K562 (cell line): ENCODE measurements at regions not wholly inside any gene's neighbourhood (a gene's known extent, or its start where the extent isn't known, plus 50 kb on each side); places are given as distances from the start of the nearest gene placed in this dataset.

Experiments used
- ATAC-seq: fragments of 200-7000 bp; cut with Tn5 transposase; 3 replicates; pipeline ENCODE4 v1.9.1; 2020; ENCODE audit warnings: moderate library complexity
- BruUV-seq: library from RNA; stranded (reverse); fragments of 400-500 nt; replicated peaks from 2 replicates; lab custom pipeline; 2021; lab: Mats Ljungman, UMichigan
- CTCF ChIA-PET: fragments of 300-600 bp; formaldehyde crosslinking; extraction: SDS; loops from one replicate; lab custom pipeline; 2021; ENCODE audit warnings: low intra/inter-chr PET ratio; lab: Yijun Ruan, JAX
- POLR2A ChIA-PET: fragments of 300-600, 350-650 bp; sonication (Branson Sonifier 250); formaldehyde crosslinking; extraction: SDS; loops from one replicate; lab custom pipeline; 2021; ENCODE audit warnings: antibody characterized with exemption, inconsistent platforms; lab: Yijun Ruan, JAX
- DNase-seq, 4 experiments: peaks; one replicate each; pipeline versions ENCODE4 v3.0.0 to v3.0.0-alpha.2; 2011 to 2018; ENCODE audit warnings: low spot score in 3 of 4, mixed read lengths in 3 of 4; ENCODE audit errors: extremely low read depth in 1 of 4
- FAIRE-seq: peaks from 2 replicates; lab custom pipeline; 2011; peaks lifted over from hg19 to GRCh38; lab: Jason Lieb, UNC
- H2AFZ ChIP-seq: 2 replicates; pipeline ENCODE4 v1.6.0; 2011; ENCODE audit warnings: low read depth, low read length, control low read depth, inconsistent platforms
- H3K27ac ChIP-seq: fragments of 200-600 bp; 3 replicates; pipeline ENCODE4 v1.8.0; 2011; ENCODE audit warnings: low read depth, mild to moderate bottlenecking, control low read depth, inconsistent platforms, low read length, moderate library complexity, mixed read lengths; ENCODE audit errors: extremely low read depth
- H3K27me3 ChIP-seq, 2 experiments: fragments of 300-600 bp in 1 of 2; 2 replicates in 1 of 2; 3 replicates in 1 of 2; pipeline versions ENCODE4 v1.6.0 to v1.8.0; 2011; ENCODE audit warnings: inconsistent platforms in 2 of 2, low read length in 2 of 2, mild to moderate bottlenecking in 1 of 2, mixed read lengths in 1 of 2, moderate library complexity in 1 of 2; ENCODE audit not compliant: control insufficient read depth in 2 of 2, insufficient read depth in 2 of 2
- H3K36me3 ChIP-seq: fragments of 300-600 bp; 3 replicates; pipeline ENCODE4 v1.8.0; 2011; ENCODE audit warnings: mild to moderate bottlenecking, low read length, inconsistent platforms; ENCODE audit not compliant: control insufficient read depth, insufficient read depth
- H3K4me1 ChIP-seq, 2 experiments: fragments of 200-600 bp in 1 of 2; replicated peaks in 1 of 2; 2 replicates in 1 of 2; 3 replicates in 1 of 2; pipeline versions ENCODE4 v1.5.1 to v1.8.0; 2011; ENCODE audit warnings: inconsistent platforms in 2 of 2, low read length in 2 of 2, mild to moderate bottlenecking in 1 of 2, mixed read lengths in 1 of 2, moderate library complexity in 1 of 2; ENCODE audit not compliant: control insufficient read depth in 2 of 2, insufficient read depth in 2 of 2
- H3K4me2 ChIP-seq: 2 replicates; pipeline ENCODE4 v1.6.1; 2011; ENCODE audit warnings: low read length, control low read depth, inconsistent platforms, mixed read lengths; ENCODE audit not compliant: insufficient read depth
- H3K4me3 ChIP-seq: fragments of 200-600 bp; sonication (generic), shearing (Covaris generic); 2 replicates; pipeline ENCODE4 v1.5.1; 2016; ENCODE audit warnings: control low read depth, inconsistent platforms
- H3K79me2 ChIP-seq: fragments of 200-600 bp; 3 replicates; pipeline ENCODE4 v1.8.0; 2011; ENCODE audit warnings: low read length, inconsistent platforms; ENCODE audit not compliant: control insufficient read depth, insufficient read depth
- H3K9ac ChIP-seq, 2 experiments: 2 replicates each; pipeline versions ENCODE4 v1.6.0 to v1.6.1; 2011; ENCODE audit warnings: low read depth in 2 of 2, low read length in 2 of 2, control low read depth in 1 of 2, inconsistent platforms in 1 of 2, mild to moderate bottlenecking in 1 of 2, mixed read lengths in 1 of 2; ENCODE audit not compliant: insufficient read depth in 1 of 2
- H3K9me1 ChIP-seq: one replicate; pipeline ENCODE4 v1.6.0; 2011; ENCODE audit warnings: inconsistent platforms, mild to moderate bottlenecking, low read length, moderate library complexity; ENCODE audit not compliant: control insufficient read depth, insufficient read depth
- H3K9me3 ChIP-seq: replicated peaks from 2 replicates; pipeline ENCODE4 v1.5.1; 2011; ENCODE audit warnings: low read depth, low read length, inconsistent platforms; ENCODE audit not compliant: control insufficient read depth, insufficient read depth
- H4K20me1 ChIP-seq: replicated peaks from 2 replicates; pipeline ENCODE4 v1.6.1; 2011; ENCODE audit warnings: low read length, inconsistent platforms, mixed read lengths; ENCODE audit not compliant: control insufficient read depth, insufficient read depth
- ARID2 ChIP-seq: fragments of 450-650 bp; IDR thresholded peaks from 2 replicates; pipeline ENCODE4 v1.6.1; 2017; ENCODE audit warnings: antibody characterized with exemption, mild to moderate bottlenecking
- BRF1 ChIP-seq: IDR thresholded peaks from 3 replicates; pipeline ENCODE4 v1.6.1; 2011; ENCODE audit warnings: borderline replicate concordance, mild to moderate bottlenecking; ENCODE audit not compliant: insufficient read length; ENCODE audit errors: extremely low read depth
- CREB1 ChIP-seq, 2 experiments: sonication (generic) in 1 of 2; formaldehyde crosslinking in 1 of 2; IDR thresholded peaks; 2 replicates each; pipeline versions ENCODE4 v1.6.1 to v1.8.0; 2012 to 2022; ENCODE audit warnings: inconsistent platforms in 1 of 2, mild to moderate bottlenecking in 1 of 2, missing genetic modification reagents in 1 of 2, moderate library complexity in 1 of 2
- CTBP1 ChIP-seq: fragments of 450-650 bp; IDR thresholded peaks from 2 replicates; pipeline ENCODE4 v1.6.1; 2016; ENCODE audit warnings: borderline replicate concordance
- FIP1L1 ChIP-seq: fragments of 200-400 bp; formaldehyde crosslinking; IDR thresholded peaks from 2 replicates; pipeline ENCODE4 v1.6.1; 2018; ENCODE audit warnings: mild to moderate bottlenecking, low read depth, low read length; ENCODE audit not compliant: poor library complexity, severe bottlenecking
- KDM4B ChIP-seq, 2 experiments: fragments of 450-650 bp in 1 of 2; sonication (generic) in 1 of 2; IDR thresholded peaks; 2 replicates each; pipeline ENCODE4 v1.6.1; 2016 to 2017; ENCODE audit warnings: borderline replicate concordance in 2 of 2, antibody characterized with exemption in 1 of 2, low read depth in 1 of 2, mild to moderate bottlenecking in 1 of 2
- MLX ChIP-seq, 2 experiments: fragments of 450-650 bp in 1 of 2; sonication (generic) in 1 of 2; formaldehyde crosslinking; conservative IDR thresholded peaks; 2 replicates each; pipeline versions ENCODE4 v1.4.0 to v1.8.1; 2020 to 2022; ENCODE audit warnings: mild to moderate bottlenecking in 1 of 2, missing genetic modification reagents in 1 of 2
- ZBTB17 ChIP-seq: fragments of 450-650 bp; formaldehyde crosslinking; IDR thresholded peaks from 2 replicates; pipeline ENCODE4 v1.4.0; 2020; ENCODE audit warnings: mild to moderate bottlenecking
- ZKSCAN3 ChIP-seq: fragments of 250-450 bp; sonication (Bioruptor Pico); IDR thresholded peaks from 2 replicates; pipeline ENCODE4 v1.4.0; 2020
- ZNF644 ChIP-seq: fragments of 200-800 bp; sonication (Bioruptor generic); IDR thresholded peaks from 2 replicates; pipeline ENCODE4 v1.6.1; 2016; ENCODE audit warnings: low read depth, missing genetic modification characterization, missing compliant biosample characterization
- WGBS: fragments of 100-300 bp; shearing (Covaris generic); methylation state at CpG from one replicate; pipeline ENCODE4 v1.1.6; 2016; ENCODE audit warnings: low coverage, mixed read lengths; ENCODE audit not compliant: insufficient coverage; ENCODE audit errors: missing lambda C conversion rate; 5-methylcytosine and 5-hydroxymethylcytosine counted together
- in situ Hi-C: fragments of 300-500 bp; cut with MboI; formaldehyde crosslinking; loops from 4 replicates; pipeline ENCODE4 v1.15.0; 2018; ENCODE audit warnings: inconsistent platforms, mixed read lengths
- intact Hi-C: fragments of 100-400 bp; cut with micrococcal nuclease; formaldehyde crosslinking; loops from 2 replicates; pipeline ENCODE4 v1.14.2; 2022
- TF ChIP-seq, protein P1 (sequence below): fragments of 250-450 bp; sonication (Bioruptor Pico); IDR thresholded peaks from 2 replicates; pipeline ENCODE4 v1.8.0; 2022; ENCODE audit warnings: moderate library complexity, mild to moderate bottlenecking, inconsistent platforms

- H3K4me3 ChIP-seq, result no peak overlapping the region
Measured at GRCh38 chr10:25713894-25714240, 220.2 kb upstream of the MYO3A start.

More at GRCh38 chr10:25713894-25714240, 220.2 kb upstream of the MYO3A start:
- Histone ChIP-seq H2AFZ (no peak overlapping the region), H4K20me1 (no peaks in the 10 kb centered on the region), H3K79me2 (no peaks in the 10 kb centered on the region), H3K4me1 (no peaks in the 10 kb centered on the region), H3K27me3 (no peaks in the 10 kb centered on the region), H3K9me3 (no peaks in the 10 kb centered on the region), H3K4me2 (no peak overlapping the region), H3K9ac (no peak overlapping the region), H3K27ac (no peak overlapping the region), H3K9me1 (no peaks in the 10 kb centered on the region), H3K36me3 (no peaks in the 10 kb centered on the region)
- no peak for DNase-seq
- 6% methylated on average over 3 of the region's 3 CpGs for WGBS
- ChIA-PET CTCF (interaction anchor here (0.8 kb wide), 1 partner anchor 13 kb away, joined by 7 read pairs; no protein-coding TSS in a partner anchor), POLR2A (no interaction called here)
- TF ChIP-seq ZBTB17 (CRISPR knock-in tag) (no peak), CTBP1 (no peak), ZNF644 (no peak), MLX (CRISPR knock-in tag; conservative IDR thresholded peaks at IDR 0.05) (no peak), ARID2 (no peak), BRF1 (no peak), KDM4B (IDR thresholded peaks at IDR 0.05; ENCODE audit: borderline replicate concordance in 2 of 2, low read depth in 1 of 2) (no peak), FIP1L1 (no peak), CREB1 (IDR thresholded peaks at IDR 0.05) (no peak), CREB1 (CRISPR knock-in tag; IDR thresholded peaks at IDR 0.05) (no peak), ZKSCAN3 (CRISPR knock-in tag) (no peak)
- TF ChIP-seq, protein P1, sequence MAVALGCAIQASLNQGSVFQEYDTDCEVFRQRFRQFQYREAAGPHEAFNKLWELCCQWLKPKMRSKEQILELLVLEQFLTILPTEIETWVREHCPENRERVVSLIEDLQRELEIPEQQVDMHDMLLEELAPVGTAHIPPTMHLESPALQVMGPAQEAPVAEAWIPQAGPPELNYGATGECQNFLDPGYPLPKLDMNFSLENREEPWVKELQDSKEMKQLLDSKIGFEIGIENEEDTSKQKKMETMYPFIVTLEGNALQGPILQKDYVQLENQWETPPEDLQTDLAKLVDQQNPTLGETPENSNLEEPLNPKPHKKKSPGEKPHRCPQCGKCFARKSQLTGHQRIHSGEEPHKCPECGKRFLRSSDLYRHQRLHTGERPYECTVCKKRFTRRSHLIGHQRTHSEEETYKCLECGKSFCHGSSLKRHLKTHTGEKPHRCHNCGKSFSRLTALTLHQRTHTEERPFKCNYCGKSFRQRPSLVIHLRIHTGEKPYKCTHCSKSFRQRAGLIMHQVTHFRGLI (CRISPR knock-in tag), result no peak
- FAIRE-seq, result no peak
- BruUV-seq, result no TSS peak
- ATAC-seq, result no peak
- intact Hi-C loops (no loop called here), in situ Hi-C loops (loop anchor here (25.0 kb wide), 1 partner anchor 848 kb away; no protein-coding TSS in a partner anchor)
